ENCODE measurements at regions not wholly inside any gene's neighbourhood (a gene's known extent, or its start where the extent isn't known, plus 50 kb on each side); places are given as distances from the start of the nearest gene placed in this dataset.

DNA sequence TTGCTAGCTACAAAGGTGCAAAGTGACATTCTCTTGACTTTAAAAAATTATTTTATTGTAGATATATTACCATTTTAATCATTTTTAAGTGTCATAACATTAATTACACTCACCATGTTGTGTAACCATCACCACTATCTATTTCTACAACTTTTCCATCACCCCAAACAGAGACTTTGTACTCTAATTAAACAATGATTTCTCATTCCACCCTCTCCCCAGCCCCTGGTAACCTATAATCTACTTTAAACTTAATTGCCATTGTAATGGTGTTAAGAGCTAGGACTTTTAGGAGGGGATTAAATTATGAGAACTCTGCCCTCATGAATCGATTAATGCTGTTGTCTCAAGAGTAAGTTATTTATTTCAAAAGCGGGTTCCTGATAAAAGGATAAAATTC lies 352.9 kb upstream of the SEL1L start:
- no peak for DNase-seq (ENCODE audit: low read depth)

DNA sequence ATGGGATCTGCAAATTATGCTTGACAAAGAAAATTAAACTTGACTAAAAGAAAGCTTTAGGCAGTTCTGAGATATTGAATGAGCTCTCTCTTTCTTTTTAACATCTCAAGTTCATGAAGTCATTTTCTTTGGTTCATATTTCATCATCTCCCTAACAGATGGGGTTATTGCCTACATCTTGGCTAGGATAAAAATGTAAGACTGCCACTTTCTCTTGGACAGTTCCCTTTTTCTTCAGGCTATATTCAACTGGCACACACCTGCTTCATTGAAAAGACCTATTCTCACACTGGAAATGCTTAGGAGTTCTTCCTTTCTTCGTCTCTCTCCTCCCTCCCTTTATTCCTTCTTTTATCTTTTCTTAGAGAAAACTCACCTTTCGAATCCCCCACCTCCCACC lies 355.9 kb upstream of the SEL1L start:
- no peak for DNase-seq (ENCODE audit: low read depth)
- TF ChIP-seq, protein P1, sequence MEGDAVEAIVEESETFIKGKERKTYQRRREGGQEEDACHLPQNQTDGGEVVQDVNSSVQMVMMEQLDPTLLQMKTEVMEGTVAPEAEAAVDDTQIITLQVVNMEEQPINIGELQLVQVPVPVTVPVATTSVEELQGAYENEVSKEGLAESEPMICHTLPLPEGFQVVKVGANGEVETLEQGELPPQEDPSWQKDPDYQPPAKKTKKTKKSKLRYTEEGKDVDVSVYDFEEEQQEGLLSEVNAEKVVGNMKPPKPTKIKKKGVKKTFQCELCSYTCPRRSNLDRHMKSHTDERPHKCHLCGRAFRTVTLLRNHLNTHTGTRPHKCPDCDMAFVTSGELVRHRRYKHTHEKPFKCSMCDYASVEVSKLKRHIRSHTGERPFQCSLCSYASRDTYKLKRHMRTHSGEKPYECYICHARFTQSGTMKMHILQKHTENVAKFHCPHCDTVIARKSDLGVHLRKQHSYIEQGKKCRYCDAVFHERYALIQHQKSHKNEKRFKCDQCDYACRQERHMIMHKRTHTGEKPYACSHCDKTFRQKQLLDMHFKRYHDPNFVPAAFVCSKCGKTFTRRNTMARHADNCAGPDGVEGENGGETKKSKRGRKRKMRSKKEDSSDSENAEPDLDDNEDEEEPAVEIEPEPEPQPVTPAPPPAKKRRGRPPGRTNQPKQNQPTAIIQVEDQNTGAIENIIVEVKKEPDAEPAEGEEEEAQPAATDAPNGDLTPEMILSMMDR (IDR thresholded peaks at IDR 0.05; ENCODE audit: insufficient read depth, low read depth, low read length, missing control alignments) = no peak
- H3K4me3 ChIP-seq (ENCODE audit: low read length) = no peak overlapping the region

More for the DNA sequence above, 352.9 kb upstream of the SEL1L start:
- H3K4me3 ChIP-seq (ENCODE audit: low read length) = no peak overlapping the region
- TF ChIP-seq, protein P1 (IDR thresholded peaks at IDR 0.05; ENCODE audit: insufficient read depth, low read depth, low read length, missing control alignments) = no peak

DNA sequence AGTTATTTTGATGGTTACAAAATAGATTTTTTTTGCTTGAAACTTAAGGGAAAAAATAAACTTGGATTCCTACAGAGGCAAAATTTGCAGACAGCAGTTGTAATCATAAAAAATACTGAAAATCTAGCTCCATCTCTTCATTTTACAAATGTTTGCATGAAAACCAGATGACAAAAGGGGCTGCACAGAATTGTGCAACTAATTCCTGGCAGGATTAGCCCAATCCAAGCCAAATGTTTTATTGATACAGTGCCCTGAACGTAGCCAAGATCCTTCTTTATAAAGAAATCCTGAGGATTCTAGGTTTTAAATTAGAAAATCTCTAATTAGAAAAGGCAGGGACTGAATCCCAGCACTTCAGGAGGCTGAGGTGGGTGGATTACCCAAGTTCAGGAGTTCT lies 356.4 kb upstream of the SEL1L start:
- no peak for DNase-seq (ENCODE audit: low read depth)
- TF ChIP-seq, protein P1 (IDR thresholded peaks at IDR 0.05; ENCODE audit: insufficient read depth, low read depth, low read length, missing control alignments) = no peak
- H3K4me3 ChIP-seq (ENCODE audit: low read length) = no peak overlapping the region

DNA sequence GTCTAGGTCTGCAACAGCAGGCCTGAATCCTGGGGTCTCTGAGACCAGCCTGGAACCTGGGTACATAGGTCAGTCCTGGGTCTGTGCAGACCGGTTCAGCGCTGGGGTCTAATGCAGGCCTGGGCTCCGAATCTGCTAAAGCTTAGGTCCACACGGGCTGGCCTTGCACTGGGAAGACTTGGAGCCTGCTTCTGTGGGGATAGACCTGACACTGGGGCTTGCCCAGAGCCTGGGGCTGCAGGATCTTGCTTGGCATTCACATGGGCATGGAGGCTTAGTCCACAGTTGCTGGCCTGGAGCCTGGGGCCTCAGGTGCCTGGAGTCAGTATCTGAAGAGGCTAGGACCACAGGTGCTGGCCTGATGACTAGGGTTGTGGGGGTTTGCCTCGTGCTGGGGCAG lies 369.8 kb upstream of the SEL1L start:
- TF ChIP-seq, protein P1 (IDR thresholded peaks at IDR 0.05; ENCODE audit: insufficient read depth, low read depth, low read length, missing control alignments) = no peak

DNA sequence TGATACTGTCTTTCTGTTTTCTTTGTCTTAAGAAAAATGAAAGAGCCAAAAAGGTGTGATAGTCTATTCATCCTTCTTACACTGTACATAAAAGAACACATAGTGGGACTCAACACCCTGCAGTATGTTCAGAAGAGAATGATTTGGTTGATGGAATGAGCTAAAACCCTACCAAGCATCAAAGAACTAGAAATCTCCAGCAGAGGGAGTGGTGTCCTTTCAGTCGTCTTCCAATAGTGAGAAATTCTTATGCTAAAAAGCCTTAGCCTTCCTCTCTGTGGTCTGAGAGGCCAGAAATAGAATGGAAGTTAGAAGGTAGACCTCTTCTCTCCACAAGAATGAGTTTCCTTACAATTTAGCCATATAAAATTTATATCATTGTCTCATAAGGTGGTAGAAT lies 393.4 kb upstream of the SEL1L start:
- TF ChIP-seq, protein P1 (IDR thresholded peaks at IDR 0.05; ENCODE audit: insufficient read depth, low read depth, low read length, missing control alignments) = no peak

More for the DNA sequence above, 369.8 kb upstream of the SEL1L start:
- no peak overlapping the region for H3K4me3 ChIP-seq (ENCODE audit: low read length)
- DNase-seq (ENCODE audit: low read depth) = no peak

DNA sequence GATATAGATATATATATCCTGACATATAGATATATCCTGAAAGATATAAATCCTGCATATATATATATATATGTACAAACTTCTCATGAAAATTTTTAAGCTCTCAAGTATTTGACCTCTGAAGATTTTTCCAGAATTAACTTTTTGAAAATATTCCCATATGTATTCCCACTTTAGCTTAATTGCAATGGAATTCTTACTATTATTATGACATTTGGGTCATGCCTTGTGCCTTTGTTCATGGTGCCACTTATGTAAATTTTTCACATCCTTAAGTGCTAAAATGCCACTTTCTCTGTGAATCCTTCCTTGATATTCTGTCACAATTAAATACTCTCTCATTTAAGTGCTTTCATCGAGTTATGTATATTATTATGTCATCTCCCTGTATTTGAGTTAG lies 398.2 kb upstream of the SEL1L start:
- no peak for DNase-seq (ENCODE audit: low read depth)
- no peak overlapping the region for H3K4me3 ChIP-seq (ENCODE audit: low read length)
- TF ChIP-seq, protein P1 (IDR thresholded peaks at IDR 0.05; ENCODE audit: insufficient read depth, low read depth, low read length, missing control alignments) = no peak

More for the DNA sequence above, 393.4 kb upstream of the SEL1L start:
- no peak overlapping the region for H3K4me3 ChIP-seq (ENCODE audit: low read length)
- no peak for DNase-seq (ENCODE audit: low read depth)

DNA sequence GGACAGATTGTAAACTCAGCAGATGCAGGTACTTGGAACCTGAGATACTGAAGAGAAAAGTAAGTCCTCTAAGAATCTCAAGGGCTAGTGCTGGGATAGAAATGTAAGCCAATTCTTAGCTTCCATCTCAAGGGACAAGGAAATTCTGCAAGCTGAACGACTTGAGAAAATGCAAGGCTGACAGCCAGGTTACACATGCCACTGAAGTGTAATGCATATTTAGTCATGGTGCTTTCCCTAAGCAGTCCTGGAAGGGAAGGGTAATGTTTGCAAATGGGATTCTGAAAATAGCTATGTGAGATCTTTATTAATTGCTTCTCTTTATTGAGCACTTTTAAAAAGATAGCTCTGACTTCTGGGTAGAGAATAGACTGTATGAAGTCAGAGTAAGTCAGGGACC lies 402.7 kb upstream of the SEL1L start:
- H3K4me3 ChIP-seq (ENCODE audit: low read length) = no peak overlapping the region
- TF ChIP-seq, protein P1 (IDR thresholded peaks at IDR 0.05; ENCODE audit: insufficient read depth, low read depth, low read length, missing control alignments) = no peak
- DNase-seq (ENCODE audit: low read depth) = no peak
